ENCODE measurements at regions not wholly inside any gene's neighbourhood (a gene's known extent, or its start where the extent isn't known, plus 50 kb on each side); places are given as distances from the start of the nearest gene placed in this dataset.
"Not testable (repeated sequence)": the region's sequence is repeated elsewhere in the genome, so short reads cannot be mapped to it uniquely, and the experiment has no call there.

DNA sequence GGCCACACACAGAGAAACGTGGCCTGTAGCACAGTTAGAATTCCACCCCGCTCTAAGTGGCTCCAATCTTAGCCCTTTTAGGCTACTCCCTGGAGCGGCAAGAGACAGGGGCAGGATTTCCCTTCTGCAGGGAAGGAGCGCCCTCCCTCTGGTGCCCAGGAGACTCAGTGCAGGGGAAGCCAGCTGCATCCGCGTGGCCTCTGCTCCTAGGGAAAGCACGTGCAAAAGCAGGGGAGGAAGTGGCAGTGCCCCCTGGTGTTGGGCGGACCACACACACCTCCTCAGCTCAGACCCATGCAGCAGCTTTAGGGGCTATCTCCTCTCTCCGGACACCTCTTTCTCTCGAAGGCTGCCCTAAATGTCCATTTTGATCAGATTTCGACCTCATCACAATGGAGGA, 50.0 kb downstream of the SPRING1 start:
- peak; percentile 42 for DNase-seq (ENCODE audit: low spot score)

DNA sequence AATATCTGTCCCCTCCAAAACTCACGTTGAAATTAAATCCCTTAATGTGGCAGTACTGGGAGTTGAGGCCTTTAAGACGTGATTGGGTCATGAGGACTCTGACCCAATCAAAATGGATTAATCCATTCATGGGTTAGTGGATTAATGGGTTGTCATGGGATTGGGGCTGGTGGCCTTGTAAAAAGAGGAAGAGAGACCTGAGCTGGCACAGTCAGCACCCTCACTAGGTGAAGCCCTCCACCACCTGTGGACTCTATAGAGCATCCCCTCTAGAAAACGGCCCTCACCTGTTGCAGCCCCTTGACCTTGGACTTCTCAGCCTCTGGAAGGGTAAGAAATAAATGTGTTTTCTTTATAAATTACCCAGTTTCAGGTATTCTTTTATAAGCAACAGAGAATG, 53.0 kb downstream of the SPRING1 start:
- no peak for DNase-seq (ENCODE audit: low spot score)

DNA sequence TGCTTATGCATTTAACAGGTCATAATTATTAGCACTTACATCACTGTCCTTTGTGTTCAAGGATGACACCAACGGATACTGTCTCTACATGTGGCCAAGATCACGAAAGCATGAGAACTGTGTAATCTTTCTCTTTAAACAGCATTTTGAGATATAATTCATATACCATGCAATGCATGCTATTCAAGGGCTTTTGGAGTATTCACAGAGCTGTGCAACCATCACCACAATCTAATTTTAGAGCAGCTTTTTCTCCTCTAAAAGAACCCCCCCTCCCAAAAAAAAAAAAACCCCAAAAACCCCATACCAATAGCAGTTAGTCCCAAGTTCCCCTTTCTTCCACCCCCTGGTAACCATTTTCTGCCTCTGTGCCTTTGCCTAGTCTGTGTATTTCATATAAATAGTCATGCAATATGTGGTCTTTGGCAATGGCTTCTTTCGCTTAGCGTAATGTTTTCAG, 60.6 kb downstream of the SPRING1 start:
- DNase-seq (ENCODE audit: low spot score): no peak

DNA sequence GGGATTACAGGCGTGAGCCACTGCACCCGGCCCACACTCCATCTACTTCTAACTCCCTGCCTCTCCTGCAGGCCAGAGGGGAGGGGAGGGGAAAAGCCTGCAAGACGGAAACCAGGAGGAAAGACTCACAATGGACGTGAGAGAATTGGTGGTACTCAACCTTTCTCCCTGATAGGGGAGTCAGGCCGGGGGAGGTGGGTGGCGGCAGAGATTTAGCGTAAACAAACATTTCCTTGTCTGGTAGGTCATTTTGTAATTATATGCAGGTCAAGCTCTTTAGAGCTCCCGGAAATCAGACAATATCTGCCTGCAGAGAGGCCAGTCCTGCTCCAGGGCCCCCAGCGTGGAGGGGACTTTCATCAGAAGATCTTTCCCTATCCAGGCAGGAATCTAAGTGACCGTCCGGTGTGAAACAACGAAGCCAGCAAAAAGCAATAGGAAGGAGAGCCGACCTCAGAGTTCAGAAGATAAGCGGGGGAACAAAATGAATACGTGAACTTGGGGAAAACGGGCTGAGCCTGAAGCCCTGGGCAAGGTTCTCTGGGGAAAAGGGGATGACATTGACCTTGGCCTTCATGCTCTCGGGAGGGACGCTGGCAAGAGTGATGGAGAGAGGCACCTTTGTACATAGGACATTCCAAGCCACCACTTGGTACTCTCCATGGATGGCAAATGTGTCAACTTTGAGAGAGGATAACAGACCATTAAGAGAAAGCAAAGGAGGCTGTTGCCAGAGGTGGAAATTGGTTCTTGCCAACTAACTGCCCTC, 62.3 kb downstream of the SPRING1 start:
- no peak for DNase-seq (ENCODE audit: low spot score)

DNA sequence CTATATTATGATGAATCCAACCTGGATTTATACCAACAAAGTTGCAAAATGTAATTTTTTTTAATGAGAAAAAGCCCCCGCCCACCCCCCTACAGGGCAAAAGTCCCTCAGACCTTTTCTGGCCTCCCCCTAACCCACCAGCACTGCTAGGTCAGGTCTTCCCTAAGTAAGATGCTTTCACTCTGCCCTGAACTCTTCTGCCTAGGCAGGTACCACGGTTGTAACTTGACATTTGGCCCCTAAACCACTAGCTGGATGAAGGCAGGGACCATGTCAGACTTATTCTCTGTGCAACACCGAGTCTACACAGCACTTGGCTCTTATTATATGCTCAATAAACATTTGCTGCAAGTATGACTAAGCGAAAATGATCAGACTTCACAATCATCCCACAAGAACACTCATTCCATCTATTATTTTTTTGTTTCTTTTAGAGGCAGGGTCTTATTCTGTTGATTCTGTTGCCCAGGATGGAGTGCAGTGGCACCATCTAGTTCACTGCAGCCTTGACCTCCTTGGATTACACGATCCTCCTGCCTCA, 63.2 kb downstream of the SPRING1 start:
- DNase-seq (ENCODE audit: low spot score): no peak

DNA sequence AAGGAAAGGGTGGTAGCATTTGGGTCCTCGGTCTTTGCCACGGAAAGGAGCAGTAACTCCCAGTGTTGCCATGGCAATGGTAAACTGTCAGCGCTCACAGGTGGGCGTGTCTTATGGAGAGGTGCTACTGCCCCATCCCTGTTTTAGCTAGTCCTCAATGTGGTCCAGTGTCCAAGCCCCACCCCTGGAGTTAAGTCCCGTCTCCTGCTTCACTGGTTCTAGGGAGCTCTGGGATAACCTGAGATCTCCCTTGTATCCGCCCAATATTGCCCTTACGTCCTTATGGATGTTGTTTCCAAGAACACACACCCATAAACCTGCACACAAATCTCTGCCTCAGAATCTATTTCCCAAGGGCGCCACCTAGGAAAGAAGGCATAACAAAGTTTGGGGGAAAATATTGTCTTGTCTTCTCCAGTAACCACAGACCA, 64.2 kb downstream of the SPRING1 start:
- no peak for DNase-seq (ENCODE audit: low spot score)

DNA sequence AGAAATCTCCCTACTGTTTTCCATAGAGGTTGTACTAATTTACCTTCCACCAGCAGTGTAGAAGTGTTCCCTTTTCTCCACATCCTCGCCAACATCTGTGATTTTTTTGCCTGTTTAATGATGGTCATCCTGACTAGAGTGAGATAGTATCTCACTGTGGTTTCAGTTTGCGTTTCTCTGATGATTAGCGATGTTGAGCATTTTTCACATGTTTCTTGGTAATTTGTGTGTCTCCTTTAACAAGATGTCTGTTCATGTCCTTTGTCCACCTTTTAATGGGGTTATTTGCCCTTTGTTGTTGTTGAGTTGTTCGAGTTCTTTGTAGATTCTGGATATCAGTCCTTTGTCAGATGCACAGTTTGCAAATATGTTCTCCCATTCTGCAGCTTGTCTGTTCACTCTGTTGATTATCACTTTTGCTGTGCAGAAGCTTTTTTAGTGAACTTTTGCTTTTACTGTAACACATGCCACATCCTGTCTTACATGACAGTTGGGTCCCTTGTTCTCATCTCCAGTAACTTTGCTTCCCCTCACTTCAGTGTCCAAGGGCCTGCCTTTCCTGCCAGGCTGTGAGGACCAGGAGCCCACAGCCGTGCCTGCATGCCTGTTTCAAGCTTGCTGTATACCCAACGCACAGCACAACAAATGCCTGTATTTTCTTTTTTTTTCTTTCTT, 64.9 kb downstream of the SPRING1 start:
- DNase-seq (ENCODE audit: low spot score): no peak

DNA sequence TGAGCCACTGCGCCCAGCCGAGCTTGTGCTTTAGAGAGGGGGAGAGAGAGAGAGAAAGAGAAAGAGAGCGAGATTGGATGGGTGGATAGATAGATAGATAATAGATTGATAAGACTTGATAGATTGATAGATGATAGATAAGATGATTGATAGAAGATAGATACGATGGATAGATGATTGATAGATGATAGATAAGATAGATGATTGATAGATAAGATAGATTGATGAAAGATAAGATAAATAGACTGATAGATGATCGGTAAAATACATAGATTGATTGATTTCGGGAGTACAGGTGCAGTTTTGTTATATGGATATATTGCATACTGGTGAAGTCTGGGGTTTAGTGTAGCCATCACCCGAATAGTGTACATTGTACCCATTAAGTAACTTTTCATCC, 65.9 kb downstream of the SPRING1 start:
- DNase-seq (ENCODE audit: low spot score): no peak

DNA sequence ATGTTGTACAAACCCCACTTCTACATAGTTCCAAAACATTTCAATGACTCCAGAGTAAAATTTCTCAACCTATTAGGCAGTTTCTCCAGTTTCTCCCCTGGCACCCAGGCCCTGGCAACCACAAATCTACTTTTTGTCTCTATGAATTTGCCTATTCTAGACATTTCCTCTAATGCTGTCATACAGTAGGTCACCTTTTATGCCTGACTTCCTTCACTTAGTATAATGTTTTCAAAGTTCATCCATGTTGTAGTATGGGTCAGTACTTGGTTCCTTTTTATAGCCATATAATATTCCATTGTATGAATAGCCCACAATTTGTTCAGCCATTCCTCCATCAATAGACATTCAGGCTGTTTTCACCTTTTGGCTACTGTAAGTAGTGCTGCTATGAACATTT, 67.0 kb downstream of the SPRING1 start:
- DNase-seq (ENCODE audit: low spot score): no peak

DNA sequence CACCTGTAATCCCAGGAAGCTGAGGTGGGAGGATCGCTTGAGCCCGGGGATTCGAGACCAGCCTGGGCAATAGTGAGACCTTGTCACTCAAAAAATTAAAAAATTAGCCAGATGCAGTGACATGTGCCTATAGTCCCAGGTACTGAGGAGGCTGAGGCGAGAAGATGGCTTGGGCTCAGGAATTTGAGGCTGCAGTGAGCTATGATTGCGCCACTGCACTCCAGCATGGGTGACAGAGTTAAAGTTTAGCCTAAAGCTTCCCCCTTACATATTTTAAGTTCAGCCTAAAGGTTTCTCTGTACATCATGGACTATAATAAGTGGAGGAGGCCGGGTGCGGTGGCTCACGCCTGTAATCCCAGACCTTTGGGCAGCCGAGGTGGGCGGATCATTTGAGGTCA, 70.1 kb downstream of the SPRING1 start:
- DNase-seq (ENCODE audit: low spot score): no peak

DNA sequence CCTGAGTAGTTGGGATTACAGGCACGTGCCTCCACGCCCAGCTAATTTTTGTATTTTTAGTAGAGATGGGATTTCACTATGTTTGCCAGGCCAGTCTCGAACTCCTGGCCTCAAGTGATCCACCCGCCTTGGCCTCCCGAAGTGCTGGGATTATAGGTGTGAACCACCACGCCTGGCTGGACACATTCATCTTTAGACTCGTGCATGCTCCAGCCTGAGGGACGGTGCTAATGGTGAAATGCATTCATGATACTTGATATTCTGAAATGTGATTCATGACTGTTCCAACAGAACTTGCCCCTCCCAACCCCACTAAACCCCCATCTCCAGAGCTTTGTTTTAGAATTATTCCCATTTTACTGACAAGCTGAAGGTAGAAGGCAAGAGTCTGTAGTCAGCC, 71.0 kb downstream of the SPRING1 start:
- not testable (repeated sequence) for DNase-seq (ENCODE audit: low spot score)

DNA sequence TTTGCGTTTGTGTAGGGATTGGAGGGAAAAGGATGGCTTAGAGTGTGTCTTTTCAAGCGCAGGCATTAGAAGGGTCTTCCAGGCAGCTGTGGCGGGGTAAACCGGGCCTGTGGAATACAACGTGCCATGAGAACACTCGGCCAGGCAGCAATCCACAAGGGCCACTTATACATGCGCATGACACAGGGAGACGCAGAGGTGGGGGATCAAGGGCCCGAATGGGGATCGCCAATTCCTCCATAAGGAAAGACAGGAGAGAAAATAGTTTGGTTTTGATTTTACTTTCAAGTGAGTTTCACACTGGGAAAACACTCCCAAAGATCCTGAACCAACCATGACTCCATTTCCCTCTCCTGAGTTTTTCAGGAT, 71.6 kb downstream of the SPRING1 start:
- DNase-seq (ENCODE audit: low spot score): no peak

DNA sequence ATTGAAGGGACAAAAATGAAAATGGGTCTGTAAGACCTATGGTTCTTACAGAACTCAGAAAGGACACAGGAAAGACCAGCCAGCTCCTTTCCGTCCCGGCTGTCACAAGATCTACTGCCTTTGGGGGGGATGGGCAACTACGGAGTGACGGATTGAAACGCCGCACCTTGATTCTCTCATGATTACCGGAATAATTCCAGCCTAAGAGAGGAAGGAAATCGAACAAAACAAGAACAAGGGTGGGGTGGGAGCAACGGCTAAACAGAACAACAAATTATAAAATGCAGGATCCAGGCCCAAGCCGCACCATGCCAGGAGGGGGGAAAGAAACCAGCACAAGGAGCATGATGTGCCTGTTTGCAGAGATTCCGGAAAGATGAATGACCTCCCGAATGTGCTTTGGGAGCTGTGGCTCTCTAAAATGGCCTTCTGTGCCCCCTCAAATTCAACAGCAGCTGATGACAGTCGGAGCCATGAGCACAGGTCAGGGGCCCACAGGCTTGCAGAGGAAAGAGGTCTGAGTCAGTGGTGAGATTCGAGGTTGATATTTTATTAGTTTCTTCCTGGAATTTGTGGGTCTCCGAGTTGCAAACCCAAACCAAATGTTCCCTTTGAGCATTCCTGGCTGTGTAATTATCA, 72.1 kb downstream of the SPRING1 start:
- DNase-seq (ENCODE audit: low spot score): no peak

DNA sequence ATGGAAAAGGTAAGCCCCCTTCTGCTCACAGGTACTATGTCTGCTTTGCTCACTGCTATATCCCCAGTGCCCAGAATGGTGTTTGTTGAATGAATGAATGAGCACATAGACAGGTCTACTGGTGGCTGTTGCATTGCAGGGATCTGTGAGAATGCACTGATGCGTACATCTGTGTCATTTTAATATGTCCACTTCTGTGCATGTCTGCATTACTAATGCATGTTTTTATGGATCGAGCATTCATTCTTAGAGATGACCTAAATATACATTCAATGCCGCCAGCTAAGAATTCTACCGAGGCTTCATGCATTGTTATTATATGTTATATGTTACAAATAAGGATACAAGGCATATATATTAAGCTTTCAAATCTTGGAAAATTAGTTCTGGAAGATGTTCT, 73.8 kb downstream of the SPRING1 start:
- DNase-seq (ENCODE audit: low spot score): no peak

DNA sequence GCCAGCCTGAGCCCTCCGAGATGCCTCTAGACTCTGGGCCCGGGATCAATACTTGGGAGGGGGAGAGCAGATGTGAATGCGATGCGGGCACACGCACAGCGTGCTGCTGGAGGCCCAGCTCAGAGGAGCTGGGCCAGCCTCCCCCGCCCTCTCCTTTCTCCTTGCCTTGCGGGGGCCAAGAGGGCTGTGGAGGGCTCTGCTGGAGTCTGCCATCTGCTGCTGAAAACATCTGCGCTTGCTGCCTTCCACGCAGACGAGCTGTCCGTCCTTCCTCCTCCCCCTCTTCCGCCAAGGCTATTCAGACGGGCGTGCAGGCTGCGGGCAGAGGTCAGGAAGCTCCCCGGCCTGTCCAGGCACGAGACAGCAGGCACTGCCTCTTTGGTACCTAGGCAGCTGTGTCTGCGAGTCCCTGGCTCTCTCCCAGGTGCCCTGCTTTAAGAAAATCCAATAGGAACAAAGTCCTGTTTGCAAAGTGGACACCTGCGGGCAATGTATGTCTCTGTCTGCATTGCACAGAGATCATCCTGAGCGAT, 75.2 kb downstream of the SPRING1 start:
- DNase-seq (ENCODE audit: low spot score): no peak

DNA sequence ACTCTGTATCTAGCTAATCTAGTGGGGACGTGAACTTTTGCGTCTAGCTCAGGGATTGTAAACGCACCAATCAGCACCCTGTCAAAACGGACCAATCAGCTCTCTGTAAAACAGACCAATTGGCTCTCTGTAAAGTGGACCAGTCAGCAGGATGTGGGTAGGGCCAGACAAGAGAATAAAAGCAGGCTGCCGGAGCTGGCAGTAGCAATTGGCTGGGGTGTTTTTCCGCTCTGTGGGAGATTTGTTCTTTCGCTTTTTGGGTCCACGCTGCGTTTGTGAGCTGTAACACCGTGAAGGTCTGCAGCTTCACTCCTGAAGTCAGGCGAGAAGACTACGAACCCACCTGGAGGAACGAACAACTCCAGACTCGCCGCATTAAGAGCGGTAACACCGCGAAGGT, 76.5 kb downstream of the SPRING1 start:
- DNase-seq (ENCODE audit: low spot score): no peak

DNA sequence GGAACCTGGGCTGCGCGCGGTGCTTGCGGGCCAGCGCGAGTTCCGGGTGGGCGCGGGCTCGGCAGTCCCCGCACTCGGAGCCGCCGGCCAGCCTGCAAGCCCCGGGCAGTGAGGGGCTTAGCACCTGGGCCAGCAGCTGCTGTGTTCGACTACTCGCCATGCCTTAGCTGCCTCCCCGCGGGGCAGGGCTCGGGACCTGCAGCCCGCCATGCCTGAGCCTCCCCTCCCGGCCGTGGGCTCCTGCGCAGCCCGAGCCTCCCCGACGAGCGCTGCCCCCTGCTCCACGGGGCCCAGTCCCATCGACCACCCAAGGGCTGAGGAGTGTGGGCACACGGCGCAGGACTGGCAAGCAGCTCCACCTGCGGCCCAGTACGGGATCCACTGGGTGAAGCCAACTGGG, 77.1 kb downstream of the SPRING1 start:
- not testable (repeated sequence) for DNase-seq (ENCODE audit: low spot score)

DNA sequence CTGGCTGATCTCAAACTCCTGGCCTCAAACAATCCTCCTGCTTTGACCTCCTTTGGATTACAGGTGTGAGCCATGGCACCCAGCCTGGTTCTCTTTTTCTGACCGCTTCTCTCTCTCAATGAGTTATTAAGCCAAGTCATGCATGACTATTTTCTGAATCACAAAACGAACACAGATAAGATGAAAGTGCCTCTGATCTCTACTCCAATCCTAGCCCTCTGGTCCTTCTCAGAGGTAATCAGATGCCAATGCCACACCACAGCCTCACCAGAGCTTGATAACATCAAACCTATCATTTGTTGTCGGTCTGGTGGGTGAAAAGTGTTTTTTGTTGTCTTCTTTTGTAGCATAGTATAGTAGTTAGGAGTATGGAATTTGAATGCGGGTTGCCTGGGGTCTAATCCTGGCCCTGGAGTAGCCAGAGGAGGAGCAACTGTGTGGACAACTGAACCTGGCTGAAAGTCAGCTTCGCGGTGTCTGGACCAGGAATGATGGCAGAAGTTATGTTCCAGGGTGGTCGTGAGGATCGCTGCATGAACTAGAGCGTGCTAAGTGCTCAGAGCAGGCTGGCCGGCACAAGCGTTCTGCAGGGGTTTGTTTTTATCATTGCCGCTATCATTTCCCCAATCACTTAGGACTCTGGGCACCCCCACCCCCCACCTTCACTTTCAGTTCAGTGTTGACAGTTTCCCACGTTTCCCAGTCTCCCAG, 77.9 kb downstream of the SPRING1 start:
- peak; percentile 40 for DNase-seq (ENCODE audit: low spot score)

DNA sequence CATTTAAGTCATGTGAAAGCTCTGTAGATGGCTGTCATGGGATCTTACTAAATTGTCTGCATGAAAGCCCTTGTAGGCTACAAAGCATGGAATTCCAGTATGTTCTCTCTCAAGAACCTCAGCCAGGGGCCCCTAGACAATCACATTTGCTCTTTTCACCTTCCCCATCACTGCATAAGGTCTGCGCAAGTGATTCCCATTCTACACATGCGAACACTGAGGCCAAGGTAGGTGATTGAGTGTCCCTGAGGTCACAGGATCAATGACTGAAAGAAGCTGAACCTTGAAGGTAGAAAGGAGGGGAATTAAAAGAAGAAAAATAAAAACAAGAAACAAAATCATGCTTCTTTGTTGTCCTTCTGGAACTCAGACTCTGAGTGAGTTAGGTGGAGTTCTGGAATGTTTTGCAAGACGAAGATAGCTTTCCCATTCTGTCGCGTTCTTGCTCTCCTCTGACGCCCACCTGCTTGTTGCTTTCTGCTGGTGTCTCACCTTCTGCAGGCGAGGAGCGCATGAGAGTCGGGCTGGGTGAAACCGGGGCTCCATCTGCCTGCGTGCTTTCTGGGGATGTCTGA, 79.9 kb downstream of the SPRING1 start:
- DNase-seq (ENCODE audit: low spot score): no peak

DNA sequence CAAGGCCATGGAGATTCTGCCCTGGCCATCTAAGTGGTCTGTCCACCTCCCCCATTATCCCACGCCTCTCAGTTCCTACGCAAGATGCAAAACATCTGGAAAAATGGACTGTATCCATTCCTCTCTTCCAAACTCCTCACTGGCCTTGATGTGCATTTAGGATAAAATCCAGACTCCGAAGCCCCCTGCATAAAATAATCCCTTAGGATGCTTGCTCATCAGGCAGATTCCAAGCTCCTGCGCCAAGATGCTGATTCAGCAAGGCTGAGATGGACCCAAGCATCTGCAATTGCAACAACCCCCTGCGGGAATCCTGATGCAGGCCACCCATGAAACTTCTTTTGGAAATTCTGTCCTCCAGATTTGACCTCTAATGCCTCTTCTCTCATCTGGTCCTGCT, 81.6 kb downstream of the SPRING1 start:
- no peak for DNase-seq (ENCODE audit: low spot score)

DNA sequence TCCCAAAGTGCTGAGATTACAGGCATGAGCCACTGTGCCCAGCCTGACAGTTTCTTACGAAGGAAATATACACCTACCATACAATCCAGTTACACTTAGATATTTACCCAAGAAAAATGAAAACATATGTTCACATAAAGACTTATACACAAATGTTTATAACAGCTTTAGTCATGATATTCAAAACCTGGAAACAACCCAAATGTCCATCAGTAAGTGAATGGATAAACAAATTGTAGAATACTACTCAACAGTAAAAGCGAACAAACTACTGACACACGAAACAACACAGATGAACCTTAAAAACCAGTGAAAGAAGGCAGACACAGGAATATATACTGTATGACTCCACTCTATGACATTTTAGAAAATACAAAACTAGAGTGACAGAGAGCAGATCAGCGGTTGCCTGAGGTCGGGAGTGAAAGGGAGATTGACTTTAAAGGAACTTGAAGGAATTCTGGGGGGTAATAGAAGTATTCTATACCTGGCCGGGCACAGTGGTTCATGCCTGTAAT, 83.6 kb downstream of the SPRING1 start:
- no peak for DNase-seq (ENCODE audit: low spot score)
